ENCODE measurements at regions not wholly inside any gene's neighbourhood (a gene's known extent, or its start where the extent isn't known, plus 50 kb on each side); places are given as distances from the start of the nearest gene placed in this dataset.

DNA sequence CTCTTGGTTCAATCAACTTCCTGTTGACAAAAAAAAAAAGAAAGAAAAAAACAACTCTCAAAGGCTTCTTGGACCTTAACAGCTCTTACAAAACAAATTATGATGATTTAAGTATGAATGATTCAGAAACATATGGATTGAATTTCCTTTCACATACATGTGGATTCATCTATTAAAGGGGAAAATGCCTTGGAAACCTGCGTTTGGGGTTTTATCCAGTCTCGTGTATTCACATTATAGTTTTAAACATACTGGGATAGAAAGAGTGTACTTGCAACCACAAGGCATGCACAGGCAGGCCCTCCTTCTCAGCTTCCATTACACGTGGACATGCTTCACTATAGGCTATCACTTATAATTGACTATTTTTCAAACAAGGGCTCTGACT, 286.7 kb downstream of the INHBA start (continued):
- TF ChIP-seq, protein P1, sequence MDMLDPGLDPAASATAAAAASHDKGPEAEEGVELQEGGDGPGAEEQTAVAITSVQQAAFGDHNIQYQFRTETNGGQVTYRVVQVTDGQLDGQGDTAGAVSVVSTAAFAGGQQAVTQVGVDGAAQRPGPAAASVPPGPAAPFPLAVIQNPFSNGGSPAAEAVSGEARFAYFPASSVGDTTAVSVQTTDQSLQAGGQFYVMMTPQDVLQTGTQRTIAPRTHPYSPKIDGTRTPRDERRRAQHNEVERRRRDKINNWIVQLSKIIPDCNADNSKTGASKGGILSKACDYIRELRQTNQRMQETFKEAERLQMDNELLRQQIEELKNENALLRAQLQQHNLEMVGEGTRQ (IDR thresholded peaks at IDR 0.05; ENCODE audit: low read length) = no peak
- no peak for TF ChIP-seq BCL11A (IDR thresholded peaks at IDR 0.05; ENCODE audit: low read depth in 2 of 2, low read length in 2 of 2)
- no peak for TF ChIP-seq CBX8 (IDR thresholded peaks at IDR 0.05; ENCODE audit: borderline replicate concordance, low read depth, low read length)
- TF ChIP-seq SP1 (IDR thresholded peaks at IDR 0.05; ENCODE audit: low read depth, low read length) = no peak
